ENCODE measurements at regions not wholly inside any gene's neighbourhood (a gene's known extent, or its start where the extent isn't known, plus 50 kb on each side); places are given as distances from the start of the nearest gene placed in this dataset.
A peak's percentile ranks its signal among the peaks of the same experiment; 100 is the strongest.

GRCh38 chr13:26989261-26989956, 182.2 kb downstream of the USP12 start:
- no peak for FAIRE-seq

GRCh38 chr13:26988059-26988769, 183.4 kb downstream of the USP12 start:
- FAIRE-seq = no peak

- FAIRE-seq = no peak
Measured at GRCh38 chr13:26987486-26988013, 184.1 kb downstream of the USP12 start.

- FAIRE-seq = peak; percentile 78
Measured at GRCh38 chr13:26985285-26985878, 186.2 kb downstream of the USP12 start.

GRCh38 chr13:26984337-26984736, 187.3 kb downstream of the USP12 start:
- no peak for FAIRE-seq

GRCh38 chr13:26983543-26984320, 187.9 kb downstream of the USP12 start:
- FAIRE-seq = no peak

GRCh38 chr13:26980099-26981031, 191.2 kb downstream of the USP12 start:
- FAIRE-seq = no peak

- FAIRE-seq = no peak
Measured at GRCh38 chr13:26979334-26979733, 192.3 kb downstream of the USP12 start.

- FAIRE-seq = no peak
Measured at GRCh38 chr13:26978081-26978860, 193.3 kb downstream of the USP12 start.

- FAIRE-seq = no peak
Measured at GRCh38 chr13:26977541-26977940, 194.1 kb downstream of the USP12 start.

- FAIRE-seq = no peak
Measured at GRCh38 chr13:26976313-26976712, 195.3 kb downstream of the USP12 start.

- FAIRE-seq = no peak
Measured at GRCh38 chr13:26973946-26974345, 197.7 kb downstream of the USP12 start.

- no peak for FAIRE-seq
Measured at GRCh38 chr13:26973295-26973694, 198.3 kb downstream of the USP12 start.

GRCh38 chr13:26971990-26972887, 199.4 kb downstream of the USP12 start:
- FAIRE-seq = no peak

- no peak for FAIRE-seq
Measured at GRCh38 chr13:26968431-26969341, 202.9 kb downstream of the USP12 start.

- no peak for FAIRE-seq
Measured at GRCh38 chr13:26967119-26968038, 204.2 kb downstream of the USP12 start.

GRCh38 chr13:26966701-26967080, 204.9 kb downstream of the USP12 start:
- no peak for FAIRE-seq

Data from A204.1 (cell line).